SK-N-DZ (cell line): ENCODE measurements at regions not wholly inside any gene's neighbourhood (a gene's known extent, or its start where the extent isn't known, plus 50 kb on each side); places are given as distances from the start of the nearest gene placed in this dataset.

Source experiments
- DNase-seq: peaks from one replicate; pipeline ENCODE4 v3.0.0-alpha.2; 2015; ENCODE audit warnings: low spot score

DNA sequence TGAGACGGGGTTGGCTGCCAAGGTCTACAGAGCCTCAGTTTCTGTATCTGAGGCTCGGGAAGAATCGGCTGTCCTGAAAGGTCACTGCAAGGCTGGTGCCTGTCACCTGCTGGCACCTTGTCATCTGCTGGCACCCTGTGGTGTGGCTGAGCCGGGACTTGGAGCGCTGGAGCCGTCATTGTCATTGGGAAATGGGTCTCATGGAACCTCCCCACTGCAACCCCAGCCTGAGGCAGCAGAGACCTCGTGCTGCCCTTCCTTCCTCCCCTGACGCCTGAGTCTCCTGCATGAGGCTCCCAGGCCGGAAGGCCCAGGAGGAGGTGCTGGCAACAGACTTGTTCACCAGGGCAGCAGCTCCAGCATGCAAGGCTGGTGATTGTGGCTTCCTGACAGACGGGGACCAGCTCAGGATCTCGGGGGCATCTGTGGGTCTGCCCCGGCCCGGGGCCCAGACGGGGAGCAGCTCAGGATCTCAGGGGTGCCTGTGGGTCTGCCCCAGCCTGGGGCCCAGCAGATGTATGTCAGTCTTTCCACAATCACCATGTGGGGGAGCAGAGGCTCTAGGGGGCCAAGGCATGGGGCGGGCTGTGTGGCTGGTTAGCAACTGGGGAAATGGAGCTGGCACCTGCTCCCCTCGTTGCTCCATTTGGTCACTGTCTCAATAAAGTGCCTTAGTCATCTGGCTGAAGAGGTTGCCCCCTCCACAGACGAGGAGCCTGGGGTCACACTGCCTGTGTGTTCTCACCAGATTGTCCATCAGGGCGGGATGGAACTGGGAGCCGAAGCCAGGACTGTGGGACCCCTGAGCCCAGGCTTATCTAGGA lies 668.7 kb downstream of the BRD1 start:
- DNase-seq: no peak

DNA sequence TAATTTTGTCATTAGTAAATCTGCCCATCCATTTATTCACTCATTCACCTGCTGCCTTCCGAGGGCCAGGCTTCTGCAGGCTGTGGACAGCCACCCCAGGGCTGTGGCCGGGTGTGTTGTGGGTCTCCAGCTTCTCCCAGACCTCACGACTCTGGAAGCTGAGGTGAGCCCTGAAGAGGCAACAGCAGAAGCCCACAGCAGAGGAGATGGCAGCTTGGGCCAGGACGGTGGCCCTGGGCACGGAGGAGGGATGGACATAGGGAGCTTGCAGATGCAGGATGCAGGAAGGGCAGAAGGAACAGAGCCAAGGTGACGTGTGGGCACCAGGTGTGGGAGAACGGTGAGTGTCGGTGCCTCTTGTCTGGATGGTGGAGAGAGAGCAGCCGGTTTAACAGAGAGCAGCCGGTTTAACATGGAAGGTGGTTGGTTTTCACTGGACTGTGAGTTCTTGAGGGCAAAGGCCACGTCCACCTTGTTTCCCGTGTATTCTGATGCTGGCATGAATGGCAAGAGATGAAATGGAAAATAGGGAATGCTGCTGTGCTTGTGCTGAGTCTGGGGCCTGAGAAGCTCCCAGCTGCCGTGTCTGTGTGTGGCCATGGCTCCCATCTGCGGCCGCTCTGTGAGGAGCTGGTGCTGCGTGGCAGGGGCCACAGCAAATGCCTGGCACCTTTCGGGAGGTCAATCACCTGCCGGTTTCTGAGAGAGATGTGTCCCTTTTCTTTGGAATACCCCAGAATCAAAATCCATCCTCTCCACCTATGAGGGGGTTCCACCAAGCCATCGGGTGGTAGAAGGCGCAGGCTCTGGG lies 669.9 kb downstream of the BRD1 start:
- no peak for DNase-seq

DNA sequence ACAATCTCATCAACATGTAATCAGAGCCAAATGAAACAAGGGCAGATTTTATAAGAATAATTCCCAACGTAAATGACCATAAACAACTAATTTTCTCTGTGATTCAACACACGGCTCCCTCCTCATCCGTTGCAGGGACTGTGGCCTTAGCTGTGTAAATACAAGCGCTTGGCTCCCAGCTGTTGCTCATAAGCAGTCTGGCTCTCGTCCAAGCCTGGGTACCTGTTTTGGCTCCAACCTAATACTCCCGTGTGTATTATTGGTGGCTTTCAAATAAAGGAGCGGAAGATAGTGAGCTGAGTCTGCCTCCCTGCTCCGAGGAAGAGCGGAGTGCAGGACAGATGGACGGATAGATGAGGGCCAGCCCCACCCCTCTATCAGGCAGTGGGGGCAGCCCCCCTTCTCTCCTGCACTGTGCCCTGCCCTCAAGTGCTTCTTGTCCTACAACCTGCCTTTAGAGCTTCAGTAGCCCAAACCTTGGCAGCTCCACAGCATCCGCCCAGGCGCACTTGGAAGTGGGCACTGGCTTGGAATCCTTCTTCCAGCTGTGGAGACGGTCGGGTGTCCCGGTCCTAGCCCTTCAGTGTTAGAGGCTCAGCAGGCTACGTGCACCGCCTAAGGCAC lies 670.9 kb downstream of the BRD1 start:
- DNase-seq: peak; percentile 69

DNA sequence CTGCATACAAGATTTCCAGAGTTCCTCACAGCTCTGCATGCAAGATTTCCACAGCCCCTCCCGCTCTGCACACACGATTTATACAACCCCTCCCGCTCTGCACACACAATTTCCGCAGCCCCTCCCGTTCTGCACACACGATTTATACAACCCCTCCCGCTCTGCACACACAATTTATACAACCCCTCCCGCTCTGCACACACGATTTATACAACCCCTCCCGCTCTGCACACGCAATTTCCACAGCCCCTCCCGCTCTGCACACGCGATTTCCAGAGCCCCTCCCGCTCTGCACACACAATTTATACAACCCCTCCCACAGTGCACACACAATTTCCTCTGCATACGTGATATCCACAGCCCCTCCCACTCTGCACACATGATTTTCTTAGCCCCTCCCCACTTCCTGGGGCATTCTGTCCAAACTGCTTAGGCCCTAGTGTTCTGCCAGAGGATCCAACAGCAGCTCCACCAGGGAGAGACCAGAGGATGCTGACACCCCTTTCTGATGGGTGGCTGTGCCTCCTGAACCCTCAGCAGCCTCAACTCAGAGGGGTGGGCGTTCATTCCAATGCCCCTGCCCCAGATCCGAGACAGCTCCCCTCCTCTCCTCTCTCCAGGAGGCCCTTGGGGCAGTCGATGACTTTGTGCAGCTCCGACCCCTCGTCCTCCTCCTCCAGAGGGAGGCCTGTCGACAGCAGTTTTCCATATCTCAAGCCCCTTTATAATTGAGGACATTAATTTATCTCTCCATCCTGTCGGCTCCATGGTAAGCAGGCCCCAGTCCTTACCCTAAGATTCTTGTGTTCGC lies 671.7 kb downstream of the BRD1 start:
- peak; percentile 53 for DNase-seq

DNA sequence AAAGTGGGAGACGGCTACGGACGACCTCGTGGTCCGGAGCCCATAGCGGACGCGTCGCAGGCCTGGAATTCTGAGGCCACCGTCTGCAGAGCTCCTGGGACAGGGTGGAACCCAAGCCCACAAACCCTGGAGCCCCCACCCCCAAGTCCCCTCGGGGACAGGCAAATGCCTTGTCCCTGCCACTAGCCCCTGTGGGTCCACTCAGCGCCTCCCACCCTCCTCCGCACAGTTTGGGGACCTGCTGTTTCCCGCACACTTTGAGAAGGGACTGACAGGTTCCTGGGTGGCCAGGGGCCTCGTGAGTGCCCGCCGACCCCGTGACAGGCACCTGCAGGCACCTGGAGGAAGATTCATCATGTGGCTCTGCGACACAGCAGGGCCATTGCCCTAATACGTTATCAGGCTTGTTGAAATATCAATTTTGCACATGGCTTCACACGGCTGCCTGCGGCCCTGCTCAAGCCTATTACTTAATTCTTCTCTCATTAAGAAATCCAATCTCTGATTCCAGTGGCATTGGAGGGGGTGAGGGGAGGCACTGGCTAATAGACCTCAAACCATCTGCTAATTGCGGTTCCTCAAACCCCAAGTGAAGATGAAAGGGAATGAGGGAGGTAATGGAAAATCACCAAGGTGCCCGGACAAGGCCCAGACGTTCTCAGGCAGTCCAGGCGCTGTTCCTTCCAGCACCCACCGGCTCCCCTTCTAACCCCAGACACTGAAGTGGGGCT lies 672.5 kb downstream of the BRD1 start:
- no peak for DNase-seq

DNA sequence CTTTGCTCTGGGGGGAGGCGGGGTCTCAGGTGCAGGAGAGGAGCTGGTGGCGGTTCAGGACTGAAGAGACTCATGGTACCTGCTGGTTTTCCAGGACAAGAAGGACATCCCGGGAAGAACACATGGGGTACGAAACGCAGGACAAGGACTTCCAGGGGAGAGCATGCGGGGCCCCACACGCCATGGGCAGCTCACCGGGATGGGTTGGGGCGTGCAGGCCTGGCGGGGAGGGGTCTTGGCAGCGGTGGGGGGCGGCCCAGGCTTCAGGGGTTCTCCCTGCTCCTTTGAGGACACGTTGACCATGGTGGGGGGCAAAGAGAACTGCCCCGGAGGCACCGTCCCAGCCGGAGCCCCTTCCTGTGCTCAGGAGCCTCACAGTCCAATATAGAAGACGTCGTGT lies 673.2 kb downstream of the BRD1 start:
- DNase-seq: no peak

DNA sequence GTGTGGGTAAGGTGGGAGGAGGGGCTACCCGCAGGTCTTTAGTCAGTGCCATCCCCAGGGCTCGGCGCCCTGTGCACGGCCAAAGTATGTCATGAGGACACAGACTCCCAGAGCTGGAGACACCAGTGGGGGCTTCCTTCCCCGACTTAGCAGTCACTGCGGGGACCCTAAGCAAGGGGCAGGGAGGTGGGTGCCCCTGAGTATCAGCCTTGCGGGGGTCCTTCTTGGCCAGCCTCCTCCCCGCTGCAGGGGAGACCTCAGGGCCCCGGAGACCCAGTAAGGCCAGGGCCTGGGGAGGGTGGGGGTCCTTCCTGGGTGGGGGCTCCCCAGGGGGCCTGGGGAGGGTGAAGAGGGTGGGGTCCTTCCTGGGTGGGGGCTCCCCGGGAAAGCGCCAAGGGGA lies 673.8 kb downstream of the BRD1 start:
- DNase-seq: no peak

DNA sequence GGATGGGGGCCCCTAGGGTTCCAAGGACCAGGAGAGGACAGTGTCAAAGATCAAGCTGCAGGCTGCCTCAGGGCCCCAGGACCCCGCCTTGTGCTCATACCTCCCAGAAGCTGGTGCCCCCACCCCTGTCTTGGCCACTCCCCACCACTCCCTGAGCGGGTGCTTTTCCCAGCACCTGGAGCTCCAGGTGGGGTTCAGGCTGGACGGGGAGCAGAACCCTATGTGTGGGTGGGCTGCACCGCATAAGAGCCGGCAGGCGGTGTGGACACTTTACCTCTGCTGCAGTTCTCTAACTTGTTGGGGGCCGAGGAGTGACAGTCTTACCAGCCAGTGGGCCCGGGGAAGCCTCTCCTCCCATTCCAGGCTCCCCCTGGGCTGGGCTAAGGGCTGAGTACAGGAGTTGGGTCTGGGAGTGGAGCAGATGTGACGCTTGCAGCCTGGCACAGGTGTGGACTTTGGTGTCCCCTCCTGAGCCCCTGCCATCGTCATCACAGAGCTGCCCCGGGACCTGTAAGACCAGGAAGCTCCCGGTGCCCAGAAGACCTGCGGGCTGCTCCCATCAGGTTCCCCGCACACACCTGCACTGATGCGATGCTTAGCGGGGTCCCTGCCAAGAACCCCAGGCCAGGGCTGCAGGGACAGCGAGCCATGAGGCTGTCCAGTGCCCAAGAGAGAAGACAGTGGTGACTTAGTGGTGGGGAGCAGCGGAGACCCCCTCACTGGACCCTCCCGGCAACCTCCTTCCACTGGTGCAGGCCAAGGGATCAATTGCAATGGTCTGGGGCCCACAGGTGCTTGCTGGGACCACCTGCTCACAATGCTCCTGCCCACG lies 674.5 kb downstream of the BRD1 start:
- no peak for DNase-seq

DNA sequence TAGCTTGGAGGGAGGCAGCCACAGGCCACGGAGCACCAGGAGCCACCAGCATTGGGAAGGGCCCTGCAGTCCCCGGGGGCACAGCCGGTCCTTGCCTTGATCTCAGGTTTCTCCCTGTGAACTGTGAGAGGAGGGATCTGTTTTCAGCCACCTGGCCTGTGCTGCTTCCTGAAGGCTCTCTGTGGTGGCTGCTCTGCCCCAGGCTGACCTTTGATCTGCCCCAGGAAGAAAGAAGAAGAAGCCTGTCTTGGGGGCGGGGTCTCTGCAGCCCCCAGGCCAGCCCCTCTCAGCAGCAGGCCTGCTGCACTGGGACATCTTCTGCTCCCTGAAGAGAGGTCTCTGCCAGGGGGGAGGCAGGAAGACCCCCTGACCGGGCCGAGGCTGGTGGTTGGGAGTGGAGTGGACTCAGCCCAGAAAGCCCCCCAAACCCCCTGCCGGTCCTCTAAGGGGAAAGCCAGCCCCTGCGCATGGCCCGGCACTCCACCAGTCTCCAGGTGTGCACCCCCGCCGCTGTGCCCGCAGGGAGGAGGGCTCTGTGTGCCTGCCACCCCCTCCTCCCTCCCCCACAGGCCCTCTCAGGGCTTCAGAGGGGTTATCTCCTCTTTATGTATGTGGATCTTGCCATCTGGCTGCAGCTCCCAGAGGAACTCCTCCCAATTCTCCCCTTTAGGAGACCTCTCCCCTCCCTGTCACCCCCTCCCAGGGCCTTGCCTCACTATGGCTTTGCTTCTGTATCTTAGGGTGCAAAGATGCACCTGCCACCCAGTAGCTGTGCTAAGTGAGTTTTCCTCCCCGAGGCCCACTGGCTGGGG lies 675.3 kb downstream of the BRD1 start:
- DNase-seq: peak; percentile 89

DNA sequence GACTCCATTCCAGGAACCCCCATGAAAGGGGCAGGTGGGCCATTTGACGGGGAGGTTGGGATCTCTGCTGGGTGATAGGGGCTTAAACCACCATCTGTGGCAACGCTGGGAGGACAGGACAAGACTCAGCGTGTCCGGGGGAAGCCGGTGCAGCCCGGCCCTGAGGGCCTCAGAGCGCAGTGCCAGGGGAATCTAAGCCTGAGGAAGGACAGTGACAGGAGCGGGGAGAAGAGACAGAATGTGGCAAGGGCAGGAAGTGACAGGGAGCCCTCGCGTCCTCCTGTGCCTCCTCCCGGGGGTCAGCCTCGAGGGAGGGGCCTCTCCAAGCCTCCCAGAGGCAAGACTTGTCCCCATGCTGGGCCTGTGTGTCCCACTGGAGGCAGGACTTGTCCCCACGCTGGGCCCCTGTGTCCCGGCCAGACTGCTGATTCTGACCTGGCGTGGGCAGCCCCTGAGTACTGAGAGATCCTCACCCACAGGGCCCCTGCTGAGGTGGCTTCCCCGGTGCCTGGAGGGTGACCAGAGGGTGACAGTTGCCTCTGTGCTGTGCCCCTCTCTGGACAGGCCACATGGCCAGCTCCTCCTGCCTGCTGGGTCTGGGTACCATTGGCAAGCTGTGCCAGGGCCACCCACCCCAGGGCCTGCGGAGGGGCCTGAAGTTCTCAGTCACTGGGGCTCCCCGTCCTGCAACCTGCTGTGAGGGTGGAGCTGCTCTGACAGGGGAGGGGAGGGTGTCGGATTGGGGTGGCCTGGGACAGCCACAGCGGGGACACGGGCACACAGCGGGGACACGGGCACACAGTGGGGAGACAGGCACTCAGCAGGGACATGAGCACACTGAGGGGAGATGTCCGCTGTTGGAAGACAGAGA lies 676.2 kb downstream of the BRD1 start:
- peak; percentile 58 for DNase-seq

DNA sequence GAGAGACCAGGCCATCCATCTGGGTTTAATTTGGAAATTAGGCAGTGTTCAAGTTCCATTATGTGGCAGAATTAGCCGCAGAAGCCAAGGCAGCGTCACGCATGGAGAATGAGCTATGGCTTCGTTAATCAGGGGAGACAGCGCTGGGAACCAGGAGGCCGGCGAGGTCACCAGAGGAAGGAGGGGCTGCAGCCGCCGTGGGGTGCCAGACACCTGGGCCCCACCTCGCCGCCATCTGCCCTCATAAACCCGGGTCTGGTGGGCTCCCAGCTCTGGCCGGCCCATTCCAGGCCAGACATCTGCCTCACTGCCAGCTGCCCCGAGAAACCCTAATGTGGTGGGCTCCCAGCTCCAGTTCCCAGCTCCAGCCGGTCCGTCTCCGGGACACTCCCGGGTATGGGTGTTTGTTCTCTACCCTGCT lies 676.9 kb downstream of the BRD1 start:
- peak; percentile 95 for DNase-seq

DNA sequence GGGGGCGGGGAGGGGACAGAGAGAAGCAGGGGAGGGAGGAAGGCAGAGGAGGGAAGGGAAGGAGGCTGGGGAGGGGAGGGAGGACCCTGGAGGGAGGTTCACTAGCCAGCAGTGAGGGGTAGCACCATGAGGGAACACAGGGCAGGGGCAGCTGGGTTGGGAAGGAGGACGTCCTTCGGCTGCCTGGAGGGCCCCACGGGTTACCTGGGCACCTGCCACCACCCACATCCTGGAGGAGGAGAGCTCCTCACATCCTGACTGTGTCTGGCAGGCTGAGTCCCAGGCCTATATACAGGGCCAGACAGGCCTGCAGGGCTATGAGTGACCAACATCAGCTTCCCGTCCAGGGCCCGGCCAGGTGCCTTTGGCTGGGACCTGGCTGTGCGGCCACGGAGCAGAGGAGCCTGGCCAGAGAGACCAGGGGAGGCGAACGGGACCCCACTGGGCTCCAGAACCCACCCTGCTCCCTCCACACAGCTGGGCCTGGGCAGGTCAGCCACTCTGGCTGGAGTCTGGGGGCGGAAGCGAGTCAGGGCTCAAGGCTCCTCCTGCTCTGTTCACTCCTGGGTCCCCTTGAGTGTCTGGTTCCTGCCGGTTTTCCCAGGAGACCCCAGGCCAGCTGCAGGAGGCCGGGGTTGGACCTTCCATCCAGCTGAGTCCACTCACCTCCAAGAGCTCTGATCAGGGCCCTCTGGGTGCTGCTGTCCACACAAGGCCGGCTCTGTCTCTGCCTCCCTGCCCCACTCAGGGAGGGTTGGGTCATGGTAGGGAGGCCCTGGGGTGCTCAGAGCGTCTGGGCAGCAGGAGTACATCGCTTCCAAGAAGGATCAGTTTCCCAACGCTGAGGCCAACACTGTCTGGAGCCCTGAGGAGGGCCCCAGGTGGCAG lies 677.7 kb downstream of the BRD1 start:
- DNase-seq: peak; percentile 80

DNA sequence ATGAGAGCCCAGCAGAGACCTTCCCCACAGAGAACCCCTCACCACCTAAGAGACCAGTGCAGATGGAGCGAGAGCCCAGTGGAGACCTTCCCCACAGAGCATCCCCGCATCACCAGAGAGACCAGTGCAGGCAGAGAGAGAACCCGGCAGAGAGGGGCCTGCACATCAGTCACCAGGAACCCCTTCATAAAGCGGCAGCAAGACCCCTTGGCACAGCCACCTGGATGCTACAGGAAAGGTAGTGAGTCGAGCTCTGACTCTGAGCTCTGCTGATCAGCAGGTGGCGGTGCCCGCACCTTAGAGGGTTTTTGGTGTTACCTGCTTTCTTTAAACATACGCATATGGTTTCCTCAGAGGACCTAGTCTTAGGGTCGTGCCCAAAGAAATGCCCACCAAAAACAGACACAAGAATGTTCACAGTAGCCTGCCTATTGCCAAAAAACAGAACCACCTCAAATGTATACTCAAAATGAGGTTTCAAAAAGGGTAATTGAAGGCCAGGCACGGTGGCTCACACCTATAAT lies 678.7 kb downstream of the BRD1 start:
- DNase-seq: no peak

DNA sequence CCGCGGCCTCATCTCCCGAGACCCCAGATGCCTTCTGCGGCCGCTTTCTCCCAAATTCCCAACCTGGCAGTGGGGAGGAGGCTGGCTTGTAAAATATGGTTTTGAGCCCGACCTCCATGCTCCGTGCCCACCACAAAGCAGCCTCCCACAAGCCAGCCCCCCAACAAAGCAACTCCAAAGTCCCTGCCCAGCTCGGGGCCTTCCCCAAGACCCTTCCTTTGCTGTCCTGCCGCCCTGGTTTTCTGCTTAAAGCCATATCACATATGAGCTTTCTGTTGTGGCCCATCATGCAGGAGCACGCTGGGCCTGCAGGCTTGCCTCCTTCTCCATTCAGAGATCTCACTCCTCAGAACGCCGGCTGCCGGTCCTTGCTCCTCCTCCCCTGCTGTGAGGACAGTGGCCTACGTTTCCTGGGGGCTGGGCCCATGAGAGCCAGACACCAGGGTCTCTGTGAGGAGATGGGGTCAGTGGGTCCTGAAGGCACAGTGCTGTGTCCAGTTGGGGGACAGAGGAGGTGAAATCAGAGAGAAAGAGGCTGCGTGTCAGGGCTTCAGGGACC lies 680.0 kb downstream of the BRD1 start:
- DNase-seq: no peak

DNA sequence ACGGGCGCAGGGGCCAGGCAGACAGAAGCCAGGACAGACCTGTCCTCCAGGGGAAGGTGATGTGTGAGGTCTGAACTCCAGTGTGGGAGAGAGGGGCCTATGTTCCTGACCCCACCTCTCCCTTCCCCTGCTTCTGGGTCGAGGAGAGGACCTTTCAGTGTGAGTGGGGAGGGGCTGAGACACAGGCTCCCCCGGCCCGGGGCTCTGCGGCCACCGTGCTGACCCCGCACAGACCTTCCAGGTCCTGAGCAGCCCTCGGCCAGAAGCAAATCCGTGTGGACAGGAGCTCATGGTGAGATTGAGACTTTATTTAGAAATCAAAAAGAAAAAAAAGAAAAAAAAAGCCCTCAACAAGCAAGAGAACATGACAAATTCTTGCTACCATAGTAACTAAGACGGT lies 680.5 kb downstream of the BRD1 start:
- no peak for DNase-seq

DNA sequence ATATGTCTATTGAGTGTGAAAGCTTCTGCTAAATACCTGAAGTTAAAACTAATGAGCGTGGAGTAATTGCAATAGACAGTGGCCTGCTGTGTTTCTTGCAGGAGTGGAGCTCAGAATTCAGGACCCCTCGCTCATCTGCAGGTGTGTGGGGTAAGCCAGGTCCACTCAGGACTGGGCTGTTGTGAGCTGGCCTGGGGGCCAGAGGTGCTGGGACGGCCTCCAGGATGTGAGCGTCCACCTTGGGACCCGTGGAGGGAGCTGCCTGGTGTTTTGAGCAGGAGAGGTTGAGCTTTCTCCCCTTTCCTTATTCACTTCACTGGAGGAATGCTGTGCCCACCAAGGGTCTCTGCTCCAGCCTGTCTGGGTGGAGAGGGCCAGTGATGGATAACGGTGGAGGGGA lies 681.2 kb downstream of the BRD1 start:
- no peak for DNase-seq

DNA sequence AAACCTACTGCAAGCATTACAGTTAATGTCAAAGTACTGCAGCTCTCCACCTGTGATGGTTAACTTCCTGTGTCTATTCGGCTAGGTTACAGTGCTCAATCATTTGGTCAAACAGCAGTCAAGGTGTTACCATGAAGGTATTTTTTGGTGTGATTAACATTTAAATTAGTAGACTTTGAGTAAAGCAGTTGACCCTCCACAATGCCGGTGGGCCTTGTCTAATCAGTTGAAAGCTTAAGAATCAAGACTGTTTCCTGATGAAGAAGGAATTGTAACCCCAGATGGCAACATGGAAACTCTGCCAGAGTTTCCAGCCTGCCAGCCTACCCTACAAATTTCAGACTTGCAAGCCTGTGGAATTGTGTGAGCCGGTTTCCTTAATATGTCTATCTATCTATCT lies 683.9 kb downstream of the BRD1 start:
- DNase-seq: no peak
